GM18511 (cell line): ENCODE measurements at regions not wholly inside any gene's neighbourhood (a gene's known extent, or its start where the extent isn't known, plus 50 kb on each side); places are given as distances from the start of the nearest gene placed in this dataset.
"Not testable (repeated sequence)": the region's sequence is repeated elsewhere in the genome, so short reads cannot be mapped to it uniquely, and the experiment has no call there.

Experiments
- ATAC-seq: cut with Tn5 transposase; IDR thresholded peaks from one replicate; pipeline ENCODE4 v1.9.1; 2021; ENCODE audit warnings: mild to moderate bottlenecking, moderate library complexity; ENCODE audit not compliant: unreplicated experiment

DNA sequence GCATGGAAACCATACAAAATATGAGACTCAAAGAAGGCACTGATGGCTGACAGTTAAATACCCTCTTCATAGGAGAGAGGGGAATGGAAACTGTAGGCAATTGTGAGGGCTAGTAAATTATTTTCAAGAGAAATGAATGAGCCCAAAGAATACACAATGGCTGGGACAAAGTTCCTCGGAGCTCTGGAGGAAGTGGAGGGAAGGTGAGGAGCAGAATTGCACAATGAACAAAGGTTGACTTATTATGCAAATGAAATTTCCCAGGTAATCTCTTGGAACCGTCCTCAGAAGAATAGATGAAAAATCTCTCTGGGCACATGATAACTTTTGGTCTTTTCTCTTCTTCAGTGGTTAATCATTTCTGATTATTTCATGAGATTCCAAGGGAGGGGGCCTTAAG, 202.6 kb upstream of the VCX start:
- no peak for ATAC-seq

DNA sequence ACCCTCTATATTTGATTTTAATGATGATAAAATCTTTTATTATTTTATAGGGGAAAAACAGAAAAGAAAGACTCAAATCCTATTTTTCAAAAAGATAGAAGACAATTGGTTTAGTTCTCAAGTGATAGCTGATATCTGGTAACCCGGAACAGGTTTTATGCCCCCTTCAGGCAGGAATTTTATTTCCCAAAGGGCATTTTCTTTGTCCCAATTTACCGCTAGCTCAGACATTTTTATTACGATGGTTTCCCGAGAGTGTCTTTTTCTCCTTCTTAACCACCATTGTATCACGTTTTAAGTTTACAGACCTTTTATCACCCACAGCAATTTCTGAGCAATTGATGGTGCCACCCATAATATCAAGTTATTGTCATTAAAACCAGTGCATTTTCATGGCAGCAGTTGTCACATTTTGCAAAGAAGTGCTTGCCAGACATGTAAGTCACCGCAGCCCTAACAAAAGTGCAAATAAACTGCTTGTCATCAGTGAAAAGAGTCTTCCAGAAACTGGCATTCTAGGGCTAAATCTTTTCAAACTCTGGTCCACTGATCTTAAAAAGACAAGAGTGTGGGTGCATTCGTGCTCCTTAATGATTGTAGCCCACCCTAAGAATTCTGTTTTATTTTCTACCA, 204.8 kb upstream of the VCX start:
- ATAC-seq, result no peak

DNA sequence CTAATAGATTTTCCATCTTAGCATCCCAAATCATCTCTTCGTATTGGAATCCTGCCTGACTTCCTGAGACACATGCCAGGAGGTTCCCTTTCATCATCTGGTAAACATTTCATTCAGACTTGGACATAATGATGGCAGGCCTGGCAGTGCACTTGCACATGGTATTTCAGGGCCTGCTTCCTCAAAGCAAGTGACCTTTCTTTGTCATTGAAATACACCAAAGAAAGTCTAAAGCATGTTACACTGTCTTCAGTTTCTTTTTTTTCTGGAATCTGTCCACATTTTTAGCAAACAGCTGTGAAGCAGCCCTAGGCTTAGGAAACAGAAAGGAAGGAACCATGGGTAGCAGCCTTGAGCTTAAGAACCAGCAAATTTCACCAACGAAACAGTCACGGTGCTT, 205.9 kb upstream of the VCX start:
- ATAC-seq, result no peak

DNA sequence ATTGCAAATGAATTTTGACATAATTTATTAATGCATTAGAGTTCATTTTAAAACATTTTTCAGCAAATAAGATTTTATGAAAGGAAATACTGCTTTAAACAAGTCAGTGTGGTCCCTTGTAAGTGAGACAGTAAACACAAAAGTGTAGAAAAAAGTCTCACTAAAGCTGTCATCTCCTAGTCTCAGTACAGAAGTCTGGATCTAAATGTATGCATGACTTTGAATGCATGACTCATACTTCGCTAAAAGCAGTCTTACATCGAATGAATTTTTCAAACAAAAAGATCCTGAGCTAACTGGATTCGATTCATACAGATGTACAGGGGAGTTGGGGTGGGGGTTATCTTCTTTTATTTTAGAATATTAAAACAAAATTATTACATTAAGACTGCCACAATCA, 207.4 kb upstream of the VCX start:
- ATAC-seq, result no peak

DNA sequence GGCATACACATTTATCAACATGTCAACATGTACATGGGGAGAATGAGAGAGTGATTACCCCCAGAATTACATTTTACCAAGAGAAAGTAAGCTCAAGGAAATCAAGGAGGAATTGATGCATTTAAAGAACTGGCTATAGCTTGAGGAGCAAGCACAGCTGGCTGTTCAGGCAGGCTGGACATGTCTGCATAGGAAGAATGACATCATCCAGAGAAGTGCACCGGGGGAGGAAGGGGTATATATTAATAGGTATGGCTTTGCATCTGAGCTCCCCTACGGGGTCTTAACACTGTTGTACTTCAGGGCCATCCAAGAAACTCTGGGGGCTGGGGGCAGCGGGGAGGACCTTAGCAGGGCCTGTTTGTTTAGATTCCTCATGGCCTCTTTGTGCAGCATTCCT, 222.4 kb upstream of the VCX start:
- ATAC-seq, result no peak

DNA sequence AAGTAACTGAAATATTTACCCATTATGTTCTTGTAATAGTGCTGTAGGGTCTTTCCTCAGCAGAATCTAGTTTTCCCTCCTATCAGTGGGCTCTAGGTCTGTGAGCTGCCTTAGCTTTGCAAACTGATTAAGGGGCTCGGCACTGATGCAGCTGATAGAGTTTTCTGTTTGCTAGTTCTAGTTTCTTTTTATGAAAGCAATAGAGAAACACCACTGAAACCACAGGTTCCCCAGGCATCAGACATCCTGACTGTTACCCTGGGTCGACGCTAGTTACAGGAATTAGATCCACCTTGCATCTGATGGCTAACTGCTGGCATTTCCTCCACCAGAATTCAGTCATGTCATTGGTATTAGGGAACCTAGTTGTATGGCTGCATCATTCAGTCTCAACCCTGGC, 225.0 kb upstream of the VCX start:
- no peak for ATAC-seq

DNA sequence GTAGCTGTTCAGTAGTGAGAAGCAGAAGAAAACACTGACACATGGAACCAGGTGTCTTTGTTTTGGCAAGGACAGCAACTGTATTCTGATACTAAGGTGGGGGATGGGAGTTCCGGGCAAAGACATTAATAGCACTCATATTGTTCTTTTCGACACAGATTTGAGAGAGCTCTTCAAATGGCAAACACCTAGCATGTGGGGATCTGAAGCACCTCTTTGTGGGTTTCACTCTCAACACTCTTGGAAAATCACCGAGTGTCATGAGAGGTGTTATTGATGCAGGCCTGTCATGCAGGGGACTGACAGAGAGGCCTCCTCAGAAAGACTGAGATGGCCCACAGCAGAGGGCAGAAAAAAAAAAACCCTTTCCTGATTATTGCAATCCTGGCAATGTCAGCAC, 228.4 kb upstream of the VCX start:
- ATAC-seq, result no peak

DNA sequence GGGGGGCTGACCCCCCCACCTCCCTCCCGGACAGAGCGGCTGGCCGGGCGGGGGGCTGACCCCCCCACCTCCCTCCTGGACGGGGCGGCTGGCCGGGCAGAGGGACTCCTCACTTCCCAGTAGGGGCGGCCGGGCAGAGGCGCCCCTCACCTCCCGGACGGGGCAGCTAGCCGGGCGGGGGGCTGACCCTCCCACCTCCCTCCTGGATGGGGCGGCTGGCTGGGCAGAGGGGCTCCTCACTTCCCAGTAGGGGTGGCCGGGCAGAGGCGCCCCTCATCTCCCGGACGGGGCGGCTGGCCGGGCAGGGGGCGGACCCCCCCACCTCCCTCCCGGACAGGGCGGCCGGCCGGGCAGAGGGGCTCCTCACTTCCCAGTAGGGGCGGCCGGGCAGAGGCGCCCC, 234.3 kb upstream of the VCX start:
- not testable (repeated sequence) for ATAC-seq

DNA sequence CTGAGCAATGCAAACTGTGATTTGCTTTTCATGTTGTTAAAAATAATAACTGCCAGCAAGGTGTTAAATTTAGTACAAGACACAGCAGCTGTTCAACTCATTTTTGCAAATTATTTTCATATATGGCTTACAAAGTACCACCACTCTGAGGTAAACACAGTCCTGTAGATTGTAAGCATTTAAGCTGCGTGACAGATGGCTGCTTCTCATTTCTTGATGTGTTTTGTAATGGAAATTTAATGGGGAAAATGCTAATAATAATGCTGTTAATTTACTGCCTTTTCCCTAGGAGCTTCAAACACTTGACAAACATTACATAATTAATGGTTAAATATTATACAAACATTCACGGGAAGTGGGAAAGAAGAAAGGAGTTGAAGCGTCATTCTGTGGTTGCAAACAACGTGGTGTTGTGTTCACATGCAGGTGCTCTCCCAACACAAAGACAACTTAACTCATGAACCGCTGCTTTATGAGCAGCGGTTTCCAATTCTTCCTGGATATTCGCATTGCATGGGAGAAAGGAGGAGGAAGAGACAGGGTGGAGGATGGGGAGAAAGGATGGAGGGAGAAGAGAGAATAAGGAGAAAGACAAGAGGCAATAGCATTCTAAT, 236.8 kb upstream of the VCX start:
- no peak for ATAC-seq

DNA sequence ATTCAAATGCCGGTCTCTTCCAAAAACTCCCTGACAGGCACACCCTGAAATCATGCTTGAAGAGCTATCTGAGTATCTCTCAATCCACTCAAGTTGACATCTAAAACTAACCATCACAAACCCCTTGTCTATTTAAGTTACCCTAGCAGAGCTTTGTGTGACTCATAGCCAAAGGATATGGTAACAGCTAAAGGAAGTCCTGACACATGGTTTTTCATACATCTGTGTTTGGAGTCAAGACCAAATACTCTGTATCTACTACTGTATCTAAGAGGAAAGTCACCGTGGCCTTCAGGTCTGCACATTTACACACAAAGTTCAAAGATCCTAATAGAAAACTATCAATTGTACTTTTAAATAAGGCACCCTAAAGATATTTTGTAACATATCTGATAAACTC, 239.6 kb upstream of the VCX start:
- no peak for ATAC-seq

DNA sequence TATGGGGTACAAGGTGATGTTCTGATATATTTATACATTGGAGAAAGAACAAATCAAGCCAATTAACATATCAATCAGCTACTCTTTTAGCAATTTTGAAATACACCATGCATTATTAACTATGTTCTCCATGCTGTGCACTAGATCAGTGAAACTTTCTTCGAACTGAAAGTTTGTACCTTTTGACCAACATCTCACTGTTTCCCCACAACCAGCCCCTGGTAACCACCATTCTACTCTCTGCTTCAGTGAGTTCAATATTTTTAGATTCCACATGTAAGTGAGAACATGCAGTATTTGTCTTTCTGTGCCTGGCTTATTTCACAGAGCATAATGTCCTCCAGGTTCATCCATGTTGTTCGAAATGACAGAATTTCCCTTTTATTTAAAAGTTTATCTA, 246.1 kb upstream of the VCX start:
- ATAC-seq, result no peak

DNA sequence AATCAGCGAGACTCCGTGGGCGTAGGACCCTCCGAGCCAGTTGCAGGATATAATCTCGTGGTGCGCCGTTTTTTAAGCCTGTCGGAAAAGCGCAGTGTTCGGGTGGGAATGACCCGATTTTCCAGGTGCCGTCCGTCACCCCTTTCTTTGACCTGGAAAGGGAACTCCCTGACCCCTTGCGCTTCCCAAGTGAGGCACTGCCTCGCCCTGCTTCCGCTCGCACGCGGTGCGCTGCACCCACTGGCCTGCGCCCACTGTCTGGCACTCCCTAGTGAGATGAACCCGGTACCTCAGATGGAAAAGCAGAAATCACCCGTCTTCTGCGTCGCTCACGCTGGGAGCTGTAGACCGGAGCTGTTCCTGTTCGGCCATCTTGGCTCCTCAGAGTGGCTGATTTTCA, 249.6 kb upstream of the VCX start:
- ATAC-seq, result not testable (repeated sequence)

DNA sequence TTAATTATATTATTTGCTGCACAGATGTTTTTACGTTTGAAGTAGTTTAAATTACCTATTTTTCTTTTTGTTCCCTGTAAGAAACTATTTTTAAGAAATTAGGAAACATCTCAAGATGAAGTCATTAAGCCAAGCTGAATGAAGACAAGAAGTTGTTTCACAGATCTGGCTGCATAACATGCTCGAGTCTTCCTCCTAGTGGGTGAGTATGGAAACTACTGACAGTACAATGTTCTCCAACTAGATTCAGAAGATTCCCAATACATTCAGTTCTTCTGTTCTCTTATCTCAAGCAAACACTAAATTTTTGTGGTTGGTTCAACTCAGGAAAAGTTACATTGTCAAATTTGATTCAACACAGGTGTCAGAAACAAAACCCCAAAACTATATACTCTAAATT, 256.8 kb upstream of the VCX start:
- peak; percentile 85 for ATAC-seq

DNA sequence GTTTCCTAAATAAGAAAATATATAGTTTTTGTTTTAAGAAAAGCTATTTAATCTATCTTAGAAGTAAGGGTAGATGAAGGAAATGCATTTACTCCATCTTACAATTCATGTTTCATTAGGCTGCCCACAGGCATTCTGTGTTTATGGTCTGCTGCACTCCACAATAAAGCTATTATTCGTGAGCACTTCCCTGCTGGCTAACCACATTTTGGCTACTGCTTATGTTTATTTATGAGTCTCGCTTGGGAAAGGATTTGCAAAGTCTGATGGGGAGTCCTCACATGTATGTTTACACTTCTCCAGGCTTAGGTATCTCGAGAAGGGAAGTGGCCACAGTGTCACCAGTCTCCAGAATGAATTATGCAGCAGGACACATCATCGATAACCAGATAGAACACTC, 260.8 kb upstream of the VCX start:
- no peak for ATAC-seq

DNA sequence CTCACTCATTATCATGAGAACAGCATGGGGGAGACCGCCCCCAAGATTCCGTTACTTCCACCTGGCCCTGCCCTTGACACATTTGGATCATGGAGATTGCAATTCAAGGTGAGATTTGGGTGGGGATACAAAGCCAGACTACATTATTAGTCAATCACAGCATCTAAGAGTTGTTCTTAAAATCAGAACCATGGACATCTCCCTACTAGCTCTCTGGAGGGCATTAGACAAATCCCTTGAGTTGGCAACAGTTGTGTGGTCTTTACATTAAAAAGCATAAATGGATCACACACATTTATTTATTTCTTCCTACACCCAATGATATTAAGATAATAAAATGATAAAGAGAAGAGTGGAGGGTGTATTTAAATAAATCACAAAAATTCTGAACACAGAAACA, 262.8 kb upstream of the VCX start:
- no peak for ATAC-seq

DNA sequence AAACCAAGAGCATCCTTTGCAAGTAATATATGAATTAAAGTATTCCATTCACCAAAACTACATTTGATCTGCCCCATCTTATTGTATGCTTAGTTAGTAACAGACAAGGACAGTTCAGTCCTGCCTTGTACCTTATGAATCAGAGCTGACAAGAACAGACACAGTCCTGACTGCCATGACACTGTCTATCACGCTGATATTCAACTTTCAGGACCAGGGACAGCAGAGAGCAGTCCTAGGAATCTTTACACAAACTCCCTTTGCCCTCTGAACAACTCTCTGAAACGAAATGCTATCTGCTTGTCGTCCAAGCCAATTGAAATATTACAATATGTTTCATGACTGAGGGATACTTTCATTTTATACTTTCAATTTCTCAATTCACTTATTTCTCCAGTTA, 268.6 kb upstream of the VCX start:
- ATAC-seq, result no peak

DNA sequence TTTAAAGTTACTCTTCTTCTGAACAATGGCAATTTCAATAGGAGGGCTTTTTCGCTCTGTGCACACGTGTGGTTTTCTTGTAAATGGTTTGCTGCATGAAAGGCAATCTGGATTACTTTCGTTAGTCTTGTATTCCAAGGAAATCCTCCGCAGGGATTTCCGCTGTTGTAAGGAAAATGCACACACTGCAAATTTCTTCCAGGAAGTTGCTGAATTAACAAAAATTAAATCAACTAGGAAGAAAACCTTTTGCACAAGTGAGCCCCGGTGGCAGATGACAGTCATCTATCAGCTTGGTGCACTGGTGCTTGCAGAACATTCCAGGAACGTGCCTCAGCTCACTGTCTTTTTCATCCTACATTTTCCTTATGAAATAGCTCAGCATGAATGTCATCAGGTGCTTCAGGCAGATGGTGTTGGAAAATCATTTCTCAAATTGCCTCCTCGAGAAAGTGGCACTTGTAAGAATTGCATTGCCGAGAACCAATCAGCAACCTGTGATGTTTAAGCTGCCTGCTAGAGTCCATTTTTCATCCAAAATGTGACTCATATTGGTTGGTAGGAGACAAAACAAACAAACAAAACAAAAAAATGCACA, 272.4 kb upstream of the VCX start:
- ATAC-seq, result no peak

DNA sequence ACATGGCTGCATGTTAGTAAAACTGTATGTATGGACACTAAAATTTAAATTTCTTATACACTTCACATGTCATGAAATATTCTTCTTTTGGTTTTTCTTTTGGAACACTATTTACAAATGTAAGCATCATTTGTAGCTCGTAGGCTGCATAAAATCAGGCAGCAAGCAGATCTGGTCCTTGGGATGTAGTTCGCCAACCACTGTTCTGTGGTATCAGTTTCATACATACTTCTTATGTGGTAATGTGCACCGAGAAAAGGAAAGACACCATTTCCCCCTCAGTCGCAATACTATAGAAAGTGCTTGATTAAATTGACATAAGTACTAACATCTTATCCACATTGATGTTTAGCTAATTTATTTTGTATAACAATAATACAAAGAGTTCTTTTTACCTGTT, 274.4 kb upstream of the VCX start:
- no peak for ATAC-seq

DNA sequence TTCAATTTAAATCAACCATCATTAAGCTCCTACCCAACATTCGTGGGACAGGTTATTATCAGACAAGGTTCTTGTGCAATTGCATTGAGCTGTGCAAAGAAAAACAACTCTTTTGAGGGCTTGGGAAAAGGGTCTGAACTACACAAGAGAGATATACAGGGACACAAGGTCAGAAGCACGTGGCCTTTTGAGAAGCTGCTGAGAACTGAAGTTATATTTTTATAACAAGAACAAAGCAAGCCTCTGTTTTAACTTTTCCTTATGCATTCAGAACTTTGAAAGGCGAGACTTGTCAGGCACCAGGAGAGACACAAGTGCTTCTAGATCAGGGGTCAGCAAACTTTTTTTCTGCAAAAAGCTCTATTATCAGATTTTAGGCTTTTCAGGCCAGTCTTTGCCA, 274.8 kb upstream of the VCX start:
- no peak for ATAC-seq

DNA sequence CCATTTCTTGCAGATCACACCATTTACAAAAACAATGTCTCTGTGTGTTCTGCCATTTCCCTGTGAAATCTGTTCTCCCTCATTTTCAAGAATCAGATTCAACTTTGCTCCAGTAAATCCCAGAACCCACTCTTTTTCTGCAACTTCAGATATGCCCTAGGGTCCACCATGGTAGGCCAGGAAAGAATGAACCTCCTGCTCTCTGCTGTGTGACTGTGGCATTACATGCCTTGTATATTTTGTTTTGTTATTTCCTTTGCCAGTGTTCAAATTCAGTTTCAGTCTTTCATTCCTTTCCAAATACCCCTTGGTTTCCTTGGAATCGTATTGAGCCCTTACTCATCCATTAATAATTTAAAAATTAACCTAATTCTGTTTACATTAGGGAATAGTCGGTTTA, 290.2 kb upstream of the VCX start:
- ATAC-seq, result no peak

DNA sequence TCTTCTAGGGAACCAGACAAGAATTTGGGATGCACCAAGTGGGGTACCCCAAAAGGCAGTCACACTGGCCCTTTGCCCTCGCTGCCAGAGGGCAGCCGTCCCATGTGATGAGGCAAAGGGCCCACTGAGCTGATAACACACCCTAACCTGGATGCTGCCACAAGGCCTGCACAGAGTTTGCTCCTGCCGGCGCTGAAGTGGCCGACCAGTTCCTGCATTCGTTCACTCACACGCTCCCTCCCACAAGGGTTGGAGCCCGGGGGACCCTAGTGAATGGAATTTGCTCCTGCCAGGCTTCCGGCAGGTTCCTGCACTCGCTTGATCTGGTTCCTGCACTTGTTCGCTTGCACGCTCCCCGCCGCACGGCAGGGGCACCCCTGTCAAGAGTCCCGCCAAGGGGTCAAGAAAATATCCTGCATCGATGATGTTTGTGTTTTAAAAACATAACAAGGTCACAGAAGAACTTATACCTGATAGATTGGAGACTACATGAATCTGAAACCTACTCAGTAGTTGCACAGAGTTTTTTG, 296.4 kb upstream of the VCX start:
- ATAC-seq, result no peak

DNA sequence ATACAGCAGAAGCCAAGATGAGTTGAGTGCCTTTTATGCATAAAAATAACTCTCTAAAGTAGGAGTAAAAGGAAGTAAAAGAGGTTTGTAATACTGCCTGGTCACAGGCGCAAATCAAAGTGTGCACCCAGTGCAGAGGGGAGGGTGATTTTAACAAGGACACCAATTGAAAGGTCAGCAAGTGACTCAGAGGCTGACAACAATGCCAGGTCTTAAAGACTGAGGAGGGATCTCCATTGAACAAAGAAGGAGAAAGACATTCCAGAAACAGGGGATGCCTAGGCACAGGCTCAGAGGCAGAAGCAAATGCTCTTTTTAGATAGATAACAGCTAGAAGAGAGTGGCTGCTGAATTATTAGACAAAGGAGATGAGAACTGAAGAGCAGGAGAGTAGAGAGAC, 297.4 kb upstream of the VCX start:
- no peak for ATAC-seq
